Astrocyte of the cerebellum (primary cell): ENCODE measurements at regions not wholly inside any gene's neighbourhood (a gene's known extent, or its start where the extent isn't known, plus 50 kb on each side); places are given as distances from the start of the nearest gene placed in this dataset.

ENCODE experiments used
- DNase-seq: peaks from one replicate; pipeline ENCODE4 v3.0.0-alpha.2; 2011; ENCODE audit warnings: low read depth
- H3K4me3 ChIP-seq: 2 replicates; pipeline ENCODE4 v1.5.1; 2011; ENCODE audit warnings: mild to moderate bottlenecking, low read depth, low read length, moderate library complexity
- CTCF ChIP-seq: IDR thresholded peaks from 2 replicates; pipeline ENCODE4 v1.5.1; 2012; ENCODE audit warnings: low read length, low read depth, moderate library complexity, mild to moderate bottlenecking; ENCODE audit errors: missing control alignments
- in situ Hi-C: cut with HindIII; loops from 2 replicates; pipeline ENCODE4 v1.10.0; 2017; ENCODE audit warnings: low sequenced_read_pairs

- TF ChIP-seq CTCF, result no peak
- no peak for DNase-seq
- in situ Hi-C loops, result no loop called here
- H3K4me3 ChIP-seq, result no peak overlapping the region
These were observed 60.2 kb downstream of the TFPI2 start for GRCh38 chr7:93830141-93830925.

- TF ChIP-seq CTCF, result no peak
- H3K4me3 ChIP-seq, result no peak overlapping the region
- in situ Hi-C loops, result no loop called here
- DNase-seq, result no peak
These were observed 62.3 kb downstream of the TFPI2 start for GRCh38 chr7:93828260-93828659.

GRCh38 chr7:93823621-93824020 is 66.9 kb downstream of the TFPI2 start:
- DNase-seq, result no peak
- no peak for TF ChIP-seq CTCF
- in situ Hi-C loops, result no loop called here
- H3K4me3 ChIP-seq, result no peak overlapping the region

GRCh38 chr7:93821463-93821862 is 69.1 kb downstream of the TFPI2 start:
- in situ Hi-C loops, result no loop called here
- TF ChIP-seq CTCF, result no peak
- DNase-seq, result no peak
- no peak overlapping the region for H3K4me3 ChIP-seq

- in situ Hi-C loops, result no loop called here
- no peak for DNase-seq
- TF ChIP-seq CTCF, result no peak
- no peak overlapping the region for H3K4me3 ChIP-seq
These were observed 70.9 kb downstream of the TFPI2 start for GRCh38 chr7:93819699-93820098.

- TF ChIP-seq CTCF, result no peak
- no peak overlapping the region for H3K4me3 ChIP-seq
- DNase-seq, result no peak
- in situ Hi-C loops, result no loop called here
These were observed 73.0 kb downstream of the TFPI2 start for GRCh38 chr7:93817526-93817925.

GRCh38 chr7:93817004-93817403 is 73.5 kb downstream of the TFPI2 start:
- H3K4me3 ChIP-seq, result no peak overlapping the region
- in situ Hi-C loops, result no loop called here
- DNase-seq, result no peak
- TF ChIP-seq CTCF, result no peak
